GM12874 (cell line): ENCODE measurements at regions not wholly inside any gene's neighbourhood (a gene's known extent, or its start where the extent isn't known, plus 50 kb on each side); places are given as distances from the start of the nearest gene placed in this dataset.

Experiments
- CTCF ChIP-seq: IDR thresholded peaks from 2 replicates; pipeline ENCODE4 v1.5.1; 2011; ENCODE audit warnings: low read depth, mild to moderate bottlenecking, control low read depth, low read length, moderate library complexity; ENCODE audit not compliant: insufficient read depth

- TF ChIP-seq CTCF: no peak
Observed at GRCh38 chr13:50428183-50428877, 413.1 kb downstream of the KCNRG start.

GRCh38 chr13:50435011-50435410 lies 408.5 kb downstream of the DLEU7 start:
- TF ChIP-seq CTCF: no peak

- no peak for TF ChIP-seq CTCF
Observed at GRCh38 chr13:50437252-50437651, 406.2 kb downstream of the DLEU7 start.

GRCh38 chr13:50438351-50438750 lies 405.1 kb downstream of the DLEU7 start:
- TF ChIP-seq CTCF: no peak

GRCh38 chr13:50441130-50441529 lies 402.4 kb downstream of the DLEU7 start:
- TF ChIP-seq CTCF: no peak

GRCh38 chr13:50444726-50445125 lies 398.8 kb downstream of the DLEU7 start:
- no peak for TF ChIP-seq CTCF

GRCh38 chr13:50446611-50447010 lies 396.9 kb downstream of the DLEU7 start:
- TF ChIP-seq CTCF: no peak
